ENCODE measurements at regions not wholly inside any gene's neighbourhood (a gene's known extent, or its start where the extent isn't known, plus 50 kb on each side); places are given as distances from the start of the nearest gene placed in this dataset.
"Not testable (repeated sequence)": the region's sequence is repeated elsewhere in the genome, so short reads cannot be mapped to it uniquely, and the experiment has no call there.

DNA sequence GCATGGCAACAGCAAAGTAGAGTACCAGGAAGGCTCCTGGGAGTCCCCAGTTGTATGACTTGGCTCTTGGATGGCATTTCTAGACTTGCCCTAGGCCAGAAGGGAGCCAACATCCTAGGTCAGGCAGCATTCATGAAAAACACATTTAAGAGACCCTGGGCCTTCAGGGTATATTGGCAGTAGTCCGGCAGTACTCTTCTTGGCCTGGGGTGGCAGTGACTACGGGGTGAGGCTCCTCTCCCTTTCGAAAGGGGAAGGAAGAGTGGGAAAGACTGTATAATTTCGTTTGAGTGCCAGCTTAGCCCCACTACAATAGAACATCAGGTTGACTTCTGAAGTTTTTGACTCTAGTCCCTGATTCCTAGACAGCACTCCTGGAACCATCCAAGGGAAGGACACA is 136.4 kb downstream of the ZIC4 start:
- Histone ChIP-seq H3K4me3 (ENCODE audit: insufficient read depth, low read depth, low read length) (no peak overlapping the region), H3K36me3 (replicated peaks; ENCODE audit: control insufficient read depth, insufficient read depth, low read length) (no peaks in the 10 kb centered on the region), H3K27me3 (ENCODE audit: control insufficient read depth, insufficient read depth, low read length) (no peaks in the 10 kb centered on the region)
- no peak for DNase-seq

DNA sequence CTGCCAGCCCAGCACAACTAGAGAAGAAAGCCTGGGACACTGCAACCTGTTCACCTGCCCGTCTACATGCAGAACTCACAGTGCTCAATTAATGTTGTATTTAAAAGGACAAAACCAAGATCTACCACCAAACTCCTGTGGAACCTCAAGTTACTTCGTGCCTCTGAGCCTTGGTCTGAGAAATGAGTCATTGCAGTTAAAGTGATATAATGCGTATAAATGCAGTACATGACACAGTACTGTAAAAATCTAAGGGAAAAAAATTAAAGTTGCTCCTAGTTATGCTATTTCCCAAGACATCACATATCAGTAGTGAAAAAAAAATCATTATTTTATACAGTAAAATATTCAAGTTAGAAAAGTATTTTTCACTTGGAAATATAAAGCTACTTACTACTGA is 138.9 kb downstream of the ZIC4 start:
- H3K4me3 ChIP-seq (ENCODE audit: insufficient read depth, low read depth, low read length) = no peak overlapping the region
- no peak for DNase-seq
- H3K36me3 ChIP-seq (replicated peaks; ENCODE audit: control insufficient read depth, insufficient read depth, low read length) = no peaks in the 10 kb centered on the region
- no peaks in the 10 kb centered on the region for H3K27me3 ChIP-seq (ENCODE audit: control insufficient read depth, insufficient read depth, low read length)

DNA sequence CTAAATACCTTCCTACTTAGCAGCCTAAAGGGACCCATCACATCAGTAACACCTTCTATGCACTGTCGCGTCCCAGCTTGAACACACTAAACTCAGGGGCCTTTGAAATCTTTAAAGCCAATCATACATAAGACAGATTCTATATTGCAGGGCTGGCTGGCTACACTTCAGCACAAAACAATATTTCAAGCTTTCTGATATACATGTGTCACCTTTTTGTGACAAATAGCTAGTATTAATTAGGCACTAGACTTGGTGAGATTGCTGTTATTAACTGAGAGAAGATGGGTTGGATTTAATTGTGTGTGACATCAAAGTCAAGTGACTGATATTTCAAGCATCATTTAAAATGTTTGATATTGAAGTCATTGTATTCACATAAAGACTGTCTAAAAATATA is 148.4 kb downstream of the ZIC4 start:
- Histone ChIP-seq H3K4me3 (ENCODE audit: insufficient read depth, low read depth, low read length) (no peak overlapping the region), H3K36me3 (replicated peaks; ENCODE audit: control insufficient read depth, insufficient read depth, low read length) (no peaks in the 10 kb centered on the region), H3K27me3 (ENCODE audit: control insufficient read depth, insufficient read depth, low read length) (no peaks in the 10 kb centered on the region)
- DNase-seq = no peak

DNA sequence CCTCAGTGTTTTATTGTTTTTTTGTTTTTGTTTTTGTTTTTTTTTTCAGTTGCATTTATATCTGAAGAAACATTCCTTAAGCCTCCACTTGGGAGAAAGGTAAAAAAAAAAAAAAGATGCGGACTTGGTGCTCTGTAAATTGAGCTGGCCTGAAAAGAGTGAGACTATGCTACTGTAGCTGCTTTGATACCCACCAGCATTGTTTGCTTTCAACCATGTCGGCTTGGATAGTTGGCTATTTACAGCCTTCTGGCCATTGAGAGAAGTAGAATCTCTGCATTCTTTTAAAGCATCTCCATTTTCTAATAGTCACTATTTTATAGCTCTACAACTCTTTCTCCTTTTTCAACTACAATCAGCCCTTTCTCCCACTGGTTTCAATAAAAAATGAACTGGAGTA is 149.6 kb downstream of the ZIC4 start:
- DNase-seq = no peak
- H3K27me3 ChIP-seq (ENCODE audit: control insufficient read depth, insufficient read depth, low read length) = no peaks in the 10 kb centered on the region
- H3K36me3 ChIP-seq (replicated peaks; ENCODE audit: control insufficient read depth, insufficient read depth, low read length) = no peaks in the 10 kb centered on the region
- H3K4me3 ChIP-seq (ENCODE audit: insufficient read depth, low read depth, low read length) = no peak overlapping the region

DNA sequence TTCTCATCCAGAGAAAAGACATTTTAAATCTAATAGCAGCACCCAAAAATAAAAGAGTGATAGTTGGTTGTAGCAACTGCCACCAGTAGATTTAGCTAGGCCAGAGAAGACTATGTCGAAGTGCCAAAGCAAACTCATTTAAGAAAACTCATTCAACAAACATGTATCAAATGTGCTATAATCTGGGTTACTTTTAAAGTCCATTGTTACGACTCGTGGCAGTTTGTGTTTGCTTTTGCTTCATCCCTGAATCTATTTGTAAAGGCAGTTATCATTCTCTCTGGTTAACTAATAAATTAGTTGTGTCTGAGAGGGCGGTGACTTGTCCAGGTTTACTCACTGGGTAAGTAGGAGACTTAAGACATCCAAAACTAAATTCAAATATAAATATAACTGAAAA is 159.4 kb downstream of the ZIC4 start:
- Histone ChIP-seq H3K36me3 (replicated peaks; ENCODE audit: control insufficient read depth, insufficient read depth, low read length) (no peaks in the 10 kb centered on the region), H3K4me3 (ENCODE audit: insufficient read depth, low read depth, low read length) (no peak overlapping the region), H3K27me3 (ENCODE audit: control insufficient read depth, insufficient read depth, low read length) (no peaks in the 10 kb centered on the region)
- DNase-seq = no peak

DNA sequence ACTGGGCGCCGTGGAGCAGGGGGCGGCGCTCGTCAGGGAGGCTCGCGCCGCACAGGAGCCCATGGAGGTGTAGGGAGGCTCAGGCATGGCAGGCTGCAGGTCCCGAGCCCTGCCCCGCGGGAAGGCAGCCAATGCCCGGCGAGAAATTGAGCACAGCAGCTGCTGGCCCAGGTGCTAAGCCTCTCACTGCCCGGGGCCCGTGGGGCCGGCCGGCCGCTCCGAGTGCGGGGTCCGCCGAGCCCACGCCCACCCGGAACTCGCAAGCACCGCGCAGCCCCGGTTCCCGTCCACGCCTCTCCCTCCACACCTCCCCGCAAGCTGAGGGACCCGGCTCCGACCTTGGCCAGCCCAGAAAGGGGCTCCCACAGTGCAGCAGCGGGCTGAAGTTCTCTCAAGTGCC is 160.7 kb downstream of the ZIC4 start:
- DNase-seq; H3K27me3 ChIP-seq (ENCODE audit: control insufficient read depth, insufficient read depth, low read length); H3K36me3 ChIP-seq (replicated peaks; ENCODE audit: control insufficient read depth, insufficient read depth, low read length); H3K4me3 ChIP-seq (ENCODE audit: insufficient read depth, low read depth, low read length): not testable (repeated sequence)

DNA sequence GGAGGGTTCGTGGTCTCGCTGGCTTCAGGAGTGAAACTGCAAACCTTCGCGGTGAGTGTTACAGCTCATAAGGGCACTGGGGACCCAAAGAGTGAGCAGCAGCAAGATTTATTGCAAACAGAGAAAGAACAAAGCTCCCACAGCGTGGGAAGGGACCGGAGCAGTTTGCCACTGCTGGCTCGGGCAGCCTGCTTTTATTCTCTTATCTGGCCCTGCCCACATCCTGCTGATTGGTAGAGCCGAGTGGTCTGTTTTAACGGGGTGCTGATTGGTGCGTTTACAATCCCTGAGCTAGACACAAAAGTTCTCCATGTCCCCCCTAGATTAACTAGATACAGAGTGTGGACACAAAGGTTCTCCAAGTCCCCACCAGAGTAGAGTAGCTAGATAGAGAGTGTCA is 161.3 kb downstream of the ZIC4 start:
- not testable (repeated sequence) for H3K36me3 ChIP-seq (replicated peaks; ENCODE audit: control insufficient read depth, insufficient read depth, low read length); DNase-seq; H3K4me3 ChIP-seq (ENCODE audit: insufficient read depth, low read depth, low read length); H3K27me3 ChIP-seq (ENCODE audit: control insufficient read depth, insufficient read depth, low read length)

DNA sequence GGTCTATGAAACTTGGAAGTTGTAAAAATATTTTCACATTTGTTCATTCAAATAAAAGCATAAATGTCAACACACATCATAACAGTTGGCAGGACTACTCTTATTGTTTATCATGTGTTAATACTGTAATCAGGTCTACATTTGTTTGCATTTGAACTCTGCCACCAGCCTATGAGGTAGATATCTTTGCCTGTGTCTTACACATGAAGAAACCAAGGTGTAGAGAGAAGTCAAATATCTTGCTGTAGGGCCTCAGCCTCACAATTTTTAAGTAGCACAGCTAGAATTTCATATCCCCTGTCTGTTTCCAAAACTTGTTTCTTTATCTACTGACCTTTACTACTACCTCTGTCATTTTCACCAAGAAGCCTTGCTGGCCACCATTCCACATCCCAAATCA is 161.9 kb downstream of the ZIC4 start:
- Histone ChIP-seq H3K36me3 (replicated peaks; ENCODE audit: control insufficient read depth, insufficient read depth, low read length) (no peaks in the 10 kb centered on the region), H3K27me3 (ENCODE audit: control insufficient read depth, insufficient read depth, low read length) (no peaks in the 10 kb centered on the region), H3K4me3 (ENCODE audit: insufficient read depth, low read depth, low read length) (no peak overlapping the region)
- DNase-seq = no peak

DNA sequence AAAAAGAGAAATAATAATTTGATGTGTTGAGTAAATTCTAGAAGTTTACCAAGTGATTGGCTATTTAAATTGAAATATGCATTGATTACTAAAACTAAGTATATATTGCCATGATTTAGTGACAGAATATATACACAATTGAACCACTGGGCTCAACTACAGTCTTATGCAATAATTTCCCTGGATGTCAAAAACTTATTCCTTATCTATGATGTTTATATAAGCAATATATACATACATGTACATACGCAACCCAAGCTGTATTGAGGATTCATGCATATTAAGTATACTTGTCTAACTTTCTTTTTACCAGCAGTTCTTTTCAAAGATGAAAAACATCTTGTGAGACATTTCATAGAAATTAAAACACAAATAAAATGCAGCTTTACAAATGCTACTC is 165.8 kb downstream of the ZIC4 start:
- no peaks in the 10 kb centered on the region for H3K36me3 ChIP-seq (replicated peaks; ENCODE audit: control insufficient read depth, insufficient read depth, low read length)
- DNase-seq = no peak
- no peak overlapping the region for H3K4me3 ChIP-seq (ENCODE audit: insufficient read depth, low read depth, low read length)
- H3K27me3 ChIP-seq (ENCODE audit: control insufficient read depth, insufficient read depth, low read length) = no peaks in the 10 kb centered on the region

DNA sequence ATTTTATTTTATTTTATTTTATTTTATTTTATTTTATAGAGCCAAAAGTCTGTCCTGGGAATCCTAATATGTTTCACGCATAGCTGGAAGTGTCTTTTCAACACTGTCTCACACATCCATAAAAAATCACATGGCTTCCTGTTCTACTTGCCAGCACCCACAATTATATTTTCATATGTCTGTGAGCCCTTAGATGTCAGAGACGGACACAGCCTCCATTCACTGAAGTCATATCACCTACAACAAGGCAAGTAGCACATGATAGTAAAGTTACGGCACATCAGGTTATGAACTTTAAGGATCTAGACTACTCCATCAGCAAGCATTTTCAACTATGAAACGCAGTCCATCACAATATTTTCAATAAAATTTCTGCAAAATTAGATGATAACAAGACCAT is 168.4 kb downstream of the ZIC4 start:
- no peak overlapping the region for H3K4me3 ChIP-seq (ENCODE audit: insufficient read depth, low read depth, low read length)
- no peaks in the 10 kb centered on the region for H3K36me3 ChIP-seq (replicated peaks; ENCODE audit: control insufficient read depth, insufficient read depth, low read length)
- no peaks in the 10 kb centered on the region for H3K27me3 ChIP-seq (ENCODE audit: control insufficient read depth, insufficient read depth, low read length)
- no peak for DNase-seq

DNA sequence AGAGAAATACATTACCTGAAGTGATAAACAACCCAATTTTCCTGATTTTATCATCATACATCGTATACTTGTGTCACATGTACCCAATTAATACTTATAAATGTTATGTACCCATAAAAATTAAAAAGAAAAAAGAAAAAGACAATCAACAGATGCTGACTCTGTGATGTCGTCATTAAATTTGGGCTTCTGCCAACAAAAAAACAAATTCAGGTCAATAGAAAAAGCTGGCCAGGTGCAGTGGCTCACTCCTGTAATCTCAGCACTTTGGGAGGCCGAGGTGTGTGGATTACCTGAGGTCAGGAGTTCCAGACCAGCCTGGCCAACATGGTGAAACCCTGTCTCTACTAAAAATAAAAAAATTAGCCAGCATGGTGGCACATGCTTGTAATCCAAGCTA is 174.4 kb downstream of the ZIC4 start:
- H3K36me3 ChIP-seq (replicated peaks; ENCODE audit: control insufficient read depth, insufficient read depth, low read length); H3K4me3 ChIP-seq (ENCODE audit: insufficient read depth, low read depth, low read length); H3K27me3 ChIP-seq (ENCODE audit: control insufficient read depth, insufficient read depth, low read length); DNase-seq: not testable (repeated sequence)

DNA sequence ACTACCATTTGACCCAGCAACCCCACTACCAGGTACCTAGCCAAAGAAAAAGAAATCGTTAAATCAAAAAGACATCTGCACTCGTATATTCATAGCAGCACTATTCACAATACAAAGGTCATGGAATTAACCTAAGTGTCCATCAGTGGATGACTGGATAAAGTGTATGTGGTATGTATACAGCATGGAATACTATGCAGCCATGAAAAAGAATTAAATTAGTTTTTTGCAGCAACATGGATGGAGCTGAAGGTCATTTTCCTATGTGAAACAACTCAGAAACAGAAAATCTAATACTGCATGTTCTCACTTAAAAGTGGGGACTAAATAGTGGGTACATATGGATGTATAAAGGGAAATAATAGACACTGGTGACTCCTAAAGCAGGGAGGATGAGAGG is 175.2 kb downstream of the ZIC4 start:
- Histone ChIP-seq H3K4me3 (ENCODE audit: insufficient read depth, low read depth, low read length) (no peak overlapping the region), H3K36me3 (replicated peaks; ENCODE audit: control insufficient read depth, insufficient read depth, low read length) (no peaks in the 10 kb centered on the region), H3K27me3 (ENCODE audit: control insufficient read depth, insufficient read depth, low read length) (no peaks in the 10 kb centered on the region)
- DNase-seq = no peak

DNA sequence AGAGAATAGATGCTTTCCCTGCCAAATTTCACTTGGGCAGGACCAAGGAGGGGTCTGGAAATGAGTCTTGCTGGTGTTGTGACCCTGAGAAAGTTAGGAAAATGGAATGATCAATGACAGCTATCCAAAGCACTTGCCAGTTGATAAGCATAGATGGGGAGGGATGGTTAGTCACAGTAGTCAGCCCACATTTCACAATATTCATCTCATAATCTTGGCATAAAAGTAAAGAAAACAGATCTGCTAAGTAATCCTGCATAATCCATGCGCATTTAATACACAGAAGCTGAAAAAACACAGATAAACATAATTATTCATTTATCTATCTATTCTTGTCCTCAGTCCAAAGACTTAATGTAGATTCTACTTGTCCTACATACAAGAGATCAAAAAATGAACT is 184.1 kb downstream of the ZIC4 start:
- Histone ChIP-seq H3K36me3 (replicated peaks; ENCODE audit: control insufficient read depth, insufficient read depth, low read length) (no peaks in the 10 kb centered on the region), H3K4me3 (ENCODE audit: insufficient read depth, low read depth, low read length) (no peak overlapping the region), H3K27me3 (ENCODE audit: control insufficient read depth, insufficient read depth, low read length) (no peaks in the 10 kb centered on the region)
- DNase-seq = no peak

DNA sequence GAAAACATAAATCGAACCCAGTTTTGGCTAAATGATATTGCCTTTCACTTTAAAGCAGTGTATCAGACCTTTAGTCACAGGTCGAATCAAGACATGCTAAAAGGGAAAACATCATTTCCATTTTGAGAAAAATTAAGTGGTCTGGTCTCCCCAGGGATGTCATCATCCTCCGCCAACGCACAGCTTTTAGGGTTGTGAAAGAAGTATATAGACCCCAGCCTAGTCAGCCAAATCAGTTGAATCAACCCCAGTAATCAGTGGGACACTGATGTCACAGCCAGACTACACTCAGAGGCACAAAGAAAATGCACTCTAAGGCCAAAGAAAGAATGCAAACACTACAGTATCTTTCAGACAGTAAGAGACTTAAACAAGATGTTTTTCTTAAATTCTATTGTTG is 187.4 kb downstream of the ZIC4 start:
- H3K36me3 ChIP-seq (replicated peaks; ENCODE audit: control insufficient read depth, insufficient read depth, low read length) = no peaks in the 10 kb centered on the region
- DNase-seq = no peak
- H3K4me3 ChIP-seq (ENCODE audit: insufficient read depth, low read depth, low read length) = no peak overlapping the region
- no peaks in the 10 kb centered on the region for H3K27me3 ChIP-seq (ENCODE audit: control insufficient read depth, insufficient read depth, low read length)

DNA sequence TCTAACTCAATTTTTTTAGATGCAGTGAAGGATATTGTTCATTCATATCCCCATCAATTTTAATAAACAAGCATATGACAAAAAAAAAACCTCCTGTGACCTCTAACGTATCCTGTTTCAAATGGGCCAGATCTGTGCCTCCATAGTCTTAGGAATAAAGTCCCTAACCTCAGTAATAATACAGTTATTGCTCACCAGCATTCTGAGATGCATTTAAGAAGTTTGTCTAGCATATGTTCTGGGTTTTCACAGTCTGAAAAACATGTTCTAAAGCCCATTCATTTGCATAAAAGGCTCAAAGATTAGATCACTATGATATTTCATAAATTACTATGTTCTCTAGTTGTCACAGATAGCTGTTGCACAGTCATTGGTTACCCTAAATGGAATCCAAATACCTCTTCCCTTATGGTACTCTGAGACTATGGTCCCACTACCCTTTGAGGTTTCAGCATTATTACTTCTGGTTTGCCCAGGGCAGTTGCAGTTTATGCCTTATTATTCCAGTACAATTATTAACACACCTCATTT is 190.1 kb downstream of the ZIC4 start:
- Histone ChIP-seq H3K27me3 (ENCODE audit: control insufficient read depth, insufficient read depth, low read length) (no peaks in the 10 kb centered on the region), H3K36me3 (replicated peaks; ENCODE audit: control insufficient read depth, insufficient read depth, low read length) (no peaks in the 10 kb centered on the region), H3K4me3 (ENCODE audit: insufficient read depth, low read depth, low read length) (no peak overlapping the region)
- DNase-seq = no peak

DNA sequence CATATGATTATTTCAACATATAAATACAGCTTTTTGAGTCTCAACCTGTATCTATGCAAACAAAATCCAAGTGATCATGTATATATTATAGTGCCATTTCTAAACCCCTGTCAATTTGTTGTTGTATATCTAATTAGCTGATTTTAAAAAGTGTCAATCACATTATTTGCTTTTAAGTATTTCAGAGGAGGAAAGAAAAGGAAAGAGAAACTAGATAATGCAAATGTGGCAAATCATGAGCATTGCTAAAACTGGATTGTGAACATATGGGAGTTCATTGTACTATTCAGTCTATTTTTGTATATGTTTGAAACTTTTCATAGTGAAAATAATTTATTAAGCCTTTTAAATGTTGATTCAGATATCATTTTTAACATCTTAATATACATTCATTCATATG is 190.7 kb downstream of the ZIC4 start:
- Histone ChIP-seq H3K27me3 (ENCODE audit: control insufficient read depth, insufficient read depth, low read length) (no peaks in the 10 kb centered on the region), H3K36me3 (replicated peaks; ENCODE audit: control insufficient read depth, insufficient read depth, low read length) (no peaks in the 10 kb centered on the region), H3K4me3 (ENCODE audit: insufficient read depth, low read depth, low read length) (no peak overlapping the region)
- no peak for DNase-seq

All from H7 (cell line).